ENCODE measurements at regions not wholly inside any gene's neighbourhood (a gene's known extent, or its start where the extent isn't known, plus 50 kb on each side); places are given as distances from the start of the nearest gene placed in this dataset.

- TF ChIP-seq, protein P1, sequence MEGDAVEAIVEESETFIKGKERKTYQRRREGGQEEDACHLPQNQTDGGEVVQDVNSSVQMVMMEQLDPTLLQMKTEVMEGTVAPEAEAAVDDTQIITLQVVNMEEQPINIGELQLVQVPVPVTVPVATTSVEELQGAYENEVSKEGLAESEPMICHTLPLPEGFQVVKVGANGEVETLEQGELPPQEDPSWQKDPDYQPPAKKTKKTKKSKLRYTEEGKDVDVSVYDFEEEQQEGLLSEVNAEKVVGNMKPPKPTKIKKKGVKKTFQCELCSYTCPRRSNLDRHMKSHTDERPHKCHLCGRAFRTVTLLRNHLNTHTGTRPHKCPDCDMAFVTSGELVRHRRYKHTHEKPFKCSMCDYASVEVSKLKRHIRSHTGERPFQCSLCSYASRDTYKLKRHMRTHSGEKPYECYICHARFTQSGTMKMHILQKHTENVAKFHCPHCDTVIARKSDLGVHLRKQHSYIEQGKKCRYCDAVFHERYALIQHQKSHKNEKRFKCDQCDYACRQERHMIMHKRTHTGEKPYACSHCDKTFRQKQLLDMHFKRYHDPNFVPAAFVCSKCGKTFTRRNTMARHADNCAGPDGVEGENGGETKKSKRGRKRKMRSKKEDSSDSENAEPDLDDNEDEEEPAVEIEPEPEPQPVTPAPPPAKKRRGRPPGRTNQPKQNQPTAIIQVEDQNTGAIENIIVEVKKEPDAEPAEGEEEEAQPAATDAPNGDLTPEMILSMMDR (conservative IDR thresholded peaks at IDR 0.05 in 1 of 2, IDR thresholded peaks at IDR 0.05 in 1 of 2; ENCODE audit: extremely low read depth in 1 of 2, insufficient read depth in 1 of 2, low read depth in 1 of 2, low read length in 2 of 2) = no peak
- no peak for TF ChIP-seq EZH2 (IDR thresholded peaks at IDR 0.05; ENCODE audit: borderline replicate concordance, low read length)
Observed at GRCh38 chr1:87178441-87178840, 150.2 kb upstream of the LMO4 start.
